ENCODE measurements at regions not wholly inside any gene's neighbourhood (a gene's known extent, or its start where the extent isn't known, plus 50 kb on each side); places are given as distances from the start of the nearest gene placed in this dataset.
"Not testable (repeated sequence)": the region's sequence is repeated elsewhere in the genome, so short reads cannot be mapped to it uniquely, and the experiment has no call there.

DNA sequence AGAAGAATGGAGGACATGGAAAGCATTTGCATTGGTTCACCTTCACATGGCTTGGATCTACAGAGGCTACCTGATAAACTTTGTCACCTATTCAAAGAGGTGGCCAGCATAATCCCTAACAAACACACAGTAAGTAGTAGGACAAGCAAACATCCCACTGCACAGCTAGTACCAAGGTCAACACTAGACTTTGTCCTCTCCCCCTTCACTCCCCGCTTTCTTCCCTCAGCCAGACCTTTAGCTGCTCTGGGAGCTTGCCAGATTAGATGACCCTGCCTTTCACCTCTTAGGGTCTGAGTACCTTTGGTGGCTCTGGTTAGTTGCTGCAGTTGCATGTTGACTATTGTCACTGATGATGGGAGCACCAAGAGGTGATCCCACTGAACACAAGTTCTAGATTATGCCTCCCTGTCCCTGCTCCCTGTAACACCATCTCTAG, 211.3 kb downstream of the CCDC74A start:
- not testable (repeated sequence) for DNase-seq (ENCODE audit: low spot score)

GRCh38 chr2:131753640-131754561, 226.2 kb downstream of the CCDC74A start:
- DNase-seq (ENCODE audit: low spot score): no peak

DNA sequence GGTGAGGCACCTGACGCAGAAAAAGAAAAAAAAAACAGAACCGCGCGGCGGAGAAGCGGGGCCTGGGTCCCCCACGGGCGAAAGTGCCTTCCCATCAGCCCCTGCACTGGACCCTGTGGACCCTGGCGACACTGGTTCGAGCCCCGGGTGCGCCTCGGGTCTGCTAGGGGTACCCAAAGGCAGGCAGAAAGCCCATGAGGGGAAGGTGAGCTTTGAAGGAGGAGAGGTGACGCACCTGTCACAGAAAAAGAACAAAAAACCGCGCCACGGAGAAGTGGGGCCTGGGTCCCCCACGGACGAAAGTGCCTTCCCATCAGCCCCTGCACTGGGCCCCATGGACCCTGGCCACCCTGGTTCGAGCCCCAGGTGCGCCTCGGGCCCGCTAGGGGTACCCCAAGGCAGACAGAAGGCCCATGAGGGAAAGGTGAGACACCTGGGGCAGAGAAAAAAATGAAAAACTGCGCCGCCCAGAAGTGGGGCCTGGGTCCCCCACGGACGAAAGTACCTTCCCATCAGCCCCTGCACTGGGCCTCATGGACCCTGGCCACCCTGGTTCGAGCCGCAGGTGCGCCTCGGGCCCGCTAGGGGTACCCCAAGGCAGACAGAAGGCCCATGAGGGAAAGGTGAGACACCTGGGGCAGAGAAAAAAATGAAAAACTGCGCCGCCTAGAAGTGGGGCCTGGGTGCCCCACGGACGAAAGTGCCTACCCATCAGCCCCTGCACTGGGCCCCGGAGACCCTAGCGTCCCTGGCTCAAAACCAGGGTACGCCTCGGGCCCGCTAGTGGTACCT, 227.4 kb downstream of the CCDC74A start:
- no peak for DNase-seq (ENCODE audit: low spot score)

GRCh38 chr2:131756141-131756907, 228.6 kb downstream of the CCDC74A start:
- no peak for DNase-seq (ENCODE audit: low spot score)

GRCh38 chr2:131758941-131759340, 231.3 kb downstream of the CCDC74A start:
- peak; percentile 80 for DNase-seq (ENCODE audit: low spot score)

- DNase-seq (ENCODE audit: low spot score): not testable (repeated sequence)
Measured at GRCh38 chr2:131774955-131775555, 247.4 kb downstream of the CCDC74A start.

DNA sequence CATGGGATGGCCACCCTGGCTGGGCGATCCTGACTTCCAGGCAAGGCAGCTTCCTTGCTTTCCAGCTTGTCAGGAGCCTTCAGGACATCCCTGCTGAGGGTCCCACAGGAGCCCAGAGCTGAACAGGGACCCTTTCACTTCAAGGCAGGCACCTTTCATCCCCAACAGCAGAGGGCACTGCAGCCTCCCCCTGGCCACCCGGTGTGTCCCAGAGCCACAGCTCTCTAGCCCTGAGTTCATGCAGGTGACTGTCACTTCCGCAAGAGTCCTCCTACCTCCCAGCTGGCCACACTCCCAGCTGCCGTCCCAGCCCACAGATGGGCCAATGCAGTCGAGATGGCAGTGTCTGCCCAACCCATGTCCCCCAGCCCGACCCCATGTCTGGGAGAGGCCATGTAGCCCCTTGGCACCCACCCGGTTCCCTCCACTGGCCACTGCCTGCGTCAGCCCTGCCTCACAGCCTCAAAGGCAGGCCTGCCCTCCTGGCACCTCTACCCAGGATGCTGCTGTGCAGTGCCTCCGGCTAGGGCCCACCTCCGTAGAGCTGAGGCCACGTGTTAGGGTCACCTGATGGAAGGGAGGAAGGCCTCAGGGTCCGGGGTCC, 248.3 kb downstream of the CCDC74A start:
- DNase-seq (ENCODE audit: low spot score): not testable (repeated sequence)

- not testable (repeated sequence) for DNase-seq (ENCODE audit: low spot score)
Measured at GRCh38 chr2:131780446-131780845, 252.8 kb downstream of the CCDC74A start.

DNA sequence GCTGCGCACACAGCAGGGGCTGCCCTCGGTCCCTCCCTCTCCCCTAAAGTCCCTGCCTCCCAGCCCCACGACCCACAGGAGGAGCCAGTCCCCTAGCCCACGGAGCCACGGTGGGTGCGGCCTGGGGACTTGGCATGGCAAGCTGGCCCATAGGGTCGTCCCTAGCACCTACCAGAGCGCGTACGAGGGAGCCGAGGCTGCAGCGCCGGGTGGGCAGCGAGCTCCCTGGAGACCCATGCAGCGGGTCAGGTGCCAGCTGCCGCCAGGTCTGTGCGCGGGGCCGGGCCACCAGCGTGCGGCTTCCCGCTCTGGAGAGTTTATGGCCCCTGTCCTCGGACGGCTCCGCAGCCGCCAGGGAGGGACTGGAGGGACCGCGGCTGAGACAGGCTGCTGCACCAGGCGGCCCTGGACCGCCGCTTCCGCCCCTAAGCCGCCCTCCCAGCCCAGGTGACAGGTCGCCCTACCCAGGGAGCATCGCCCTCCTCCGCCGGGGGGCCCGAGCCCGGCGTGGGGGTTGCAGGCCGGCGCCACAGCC, 273.6 kb downstream of the CCDC74A start:
- DNase-seq (ENCODE audit: low spot score): no peak

GRCh38 chr2:131801745-131802350, 274.2 kb downstream of the CCDC74A start:
- DNase-seq (ENCODE audit: low spot score): not testable (repeated sequence)

GRCh38 chr2:131802351-131802836, 274.7 kb downstream of the CCDC74A start:
- DNase-seq (ENCODE audit: low spot score): not testable (repeated sequence)

- not testable (repeated sequence) for DNase-seq (ENCODE audit: low spot score)
Measured at GRCh38 chr2:131803237-131803636, 275.5 kb downstream of the CCDC74A start.

DNA sequence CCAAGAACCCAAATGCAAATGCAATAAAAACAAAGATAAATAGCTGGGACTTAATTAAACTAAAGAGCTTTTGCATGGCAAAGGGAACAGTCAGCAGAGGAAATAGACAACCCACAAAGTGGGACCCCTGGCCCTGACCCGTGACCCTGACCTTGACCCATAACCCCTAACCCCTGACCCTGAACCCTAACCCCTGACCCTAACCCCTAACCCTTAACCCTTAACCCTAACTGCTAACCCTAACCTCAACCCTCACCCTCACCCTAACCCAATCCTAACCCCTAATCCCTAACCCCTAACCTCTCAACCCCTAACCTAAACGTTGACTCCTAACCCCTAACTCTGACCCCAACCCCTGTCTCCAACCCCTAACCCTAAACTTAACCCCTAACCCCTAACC, 284.9 kb downstream of the CCDC74A start:
- DNase-seq (ENCODE audit: low spot score): not testable (repeated sequence)

GRCh38 chr2:131813378-131813777, 285.7 kb downstream of the CCDC74A start:
- not testable (repeated sequence) for DNase-seq (ENCODE audit: low spot score)

GRCh38 chr2:131818267-131818973, 290.7 kb downstream of the CCDC74A start:
- DNase-seq (ENCODE audit: low spot score): not testable (repeated sequence)

- not testable (repeated sequence) for DNase-seq (ENCODE audit: low spot score)
Measured at GRCh38 chr2:131822237-131822721, 294.6 kb downstream of the CCDC74A start.

GRCh38 chr2:131823058-131823457, 295.4 kb downstream of the CCDC74A start:
- DNase-seq (ENCODE audit: low spot score): not testable (repeated sequence)

DNA sequence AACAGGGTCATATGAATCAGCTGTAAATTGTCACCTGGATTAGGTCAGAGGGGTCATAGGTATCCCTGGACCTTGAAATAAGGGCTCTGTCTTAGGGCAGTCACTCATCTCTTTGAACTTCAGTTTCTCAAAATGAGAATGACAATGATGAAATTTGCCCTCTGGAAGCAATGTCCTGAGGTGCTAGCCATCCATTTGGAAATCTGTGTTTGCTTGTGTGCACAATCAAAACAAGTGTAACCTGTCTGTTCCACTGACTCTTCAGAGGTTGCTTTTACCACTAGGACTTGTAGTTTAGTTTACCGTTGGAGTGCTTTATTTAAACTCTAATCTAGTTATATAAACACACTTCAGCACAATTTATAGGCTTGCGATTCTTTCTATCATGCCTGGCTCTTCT, 297.3 kb downstream of the CCDC74A start:
- DNase-seq (ENCODE audit: low spot score): not testable (repeated sequence)

Data from mesenteric fat pad (tissue), 1 donor.